ENCODE measurements at regions not wholly inside any gene's neighbourhood (a gene's known extent, or its start where the extent isn't known, plus 50 kb on each side); places are given as distances from the start of the nearest gene placed in this dataset.
A peak's percentile ranks its signal among the peaks of the same experiment; 100 is the strongest.
"Not testable (repeated sequence)": the region's sequence is repeated elsewhere in the genome, so short reads cannot be mapped to it uniquely, and the experiment has no call there.

DNA sequence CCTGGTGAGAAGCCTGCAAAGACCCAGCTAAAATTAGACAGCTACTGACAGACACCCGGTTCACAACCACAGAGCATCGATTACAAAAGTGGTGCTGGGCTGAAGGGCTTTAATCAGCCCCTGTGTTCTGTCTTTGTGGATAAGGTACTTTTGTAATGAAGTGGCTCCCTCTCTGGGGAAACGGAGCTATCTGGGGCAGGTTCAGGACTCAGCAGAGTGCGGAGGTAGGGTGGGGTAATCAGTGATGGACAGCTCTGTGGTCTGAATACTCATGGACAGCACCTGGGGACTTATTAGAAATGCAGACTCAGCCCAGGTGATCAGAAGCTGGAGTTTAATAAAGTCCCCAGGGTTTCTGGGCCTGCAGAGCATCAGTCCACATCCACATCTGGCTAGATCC is 152.0 kb downstream of the MATN1 start:
- TF ChIP-seq HDGF (IDR thresholded peaks at IDR 0.05; ENCODE audit: borderline replicate concordance) (no peak), ELF4 (IDR thresholded peaks at IDR 0.05) (no peak), NFRKB (IDR thresholded peaks at IDR 0.05) (no peak), ZNF384 (IDR thresholded peaks at IDR 0.05) (no peak), ARNT (IDR thresholded peaks at IDR 0.05) (no peak), L3MBTL2 (conservative IDR thresholded peaks at IDR 0.05) (no peak), CTBP1 (IDR thresholded peaks at IDR 0.05; ENCODE audit: borderline replicate concordance) (no peak), TARDBP (IDR thresholded peaks at IDR 0.05) (no peak), FOXA1 (IDR thresholded peaks at IDR 0.05) (no peak), BHLHE40 (IDR thresholded peaks at IDR 0.05; ENCODE audit: borderline replicate concordance) (no peak), SP1 (IDR thresholded peaks at IDR 0.05) (no peak)
- no peak for DNase-seq (ENCODE audit: extremely low spot score)
- ChIA-PET POLR2A (no interaction called here), CTCF (no interaction called here)

DNA sequence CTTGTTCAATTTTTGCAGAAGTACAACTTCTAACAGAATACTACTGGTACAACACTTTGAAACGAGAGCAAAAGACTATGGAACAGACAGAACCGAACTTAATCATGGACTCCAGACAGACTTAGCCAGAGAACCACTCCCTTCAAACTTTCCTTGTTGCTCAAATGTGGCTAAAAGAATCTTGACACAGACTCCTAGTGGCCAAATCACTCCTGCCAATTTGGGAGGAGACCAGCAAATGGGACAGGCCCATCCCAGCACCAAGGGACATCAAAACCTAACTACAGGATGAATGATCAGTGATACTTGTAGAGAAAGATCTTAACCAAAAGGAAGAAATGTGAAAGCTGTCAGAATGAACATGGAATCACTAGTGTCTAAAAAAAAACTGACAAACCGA is 154.0 kb downstream of the MATN1 start:
- ChIA-PET CTCF (no interaction called here), POLR2A (no interaction called here)
- TF ChIP-seq, protein P1, sequence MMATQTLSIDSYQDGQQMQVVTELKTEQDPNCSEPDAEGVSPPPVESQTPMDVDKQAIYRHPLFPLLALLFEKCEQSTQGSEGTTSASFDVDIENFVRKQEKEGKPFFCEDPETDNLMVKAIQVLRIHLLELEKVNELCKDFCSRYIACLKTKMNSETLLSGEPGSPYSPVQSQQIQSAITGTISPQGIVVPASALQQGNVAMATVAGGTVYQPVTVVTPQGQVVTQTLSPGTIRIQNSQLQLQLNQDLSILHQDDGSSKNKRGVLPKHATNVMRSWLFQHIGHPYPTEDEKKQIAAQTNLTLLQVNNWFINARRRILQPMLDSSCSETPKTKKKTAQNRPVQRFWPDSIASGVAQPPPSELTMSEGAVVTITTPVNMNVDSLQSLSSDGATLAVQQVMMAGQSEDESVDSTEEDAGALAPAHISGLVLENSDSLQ (IDR thresholded peaks at IDR 0.05), result no peak
- peak; percentile 25 for DNase-seq (ENCODE audit: extremely low spot score)

DNA sequence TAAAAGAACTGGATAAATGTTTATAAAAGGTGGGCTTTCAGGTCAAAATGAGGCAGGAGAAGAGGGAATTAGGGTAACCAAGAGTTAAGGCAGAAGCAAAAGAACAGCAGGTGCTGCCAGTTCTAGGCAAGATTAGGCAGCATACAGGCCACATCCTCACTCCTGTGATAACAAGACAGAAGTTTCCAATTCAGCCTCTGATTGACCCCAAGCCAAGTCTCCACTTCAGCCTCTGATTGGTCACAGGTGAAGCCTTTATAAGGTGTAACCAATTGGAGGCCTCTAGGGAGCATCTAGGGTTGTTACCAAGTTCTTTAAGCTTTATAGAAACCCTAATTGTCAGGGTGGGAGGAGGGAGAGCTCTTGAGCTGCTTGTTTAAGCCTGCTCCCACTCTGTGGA is 160.8 kb downstream of the MATN1 start:
- ChIA-PET POLR2A (no interaction called here), CTCF (no interaction called here)
- no peak for TF ChIP-seq FOXK2 (IDR thresholded peaks at IDR 0.05)
- no peak for TF ChIP-seq FOXM1 (IDR thresholded peaks at IDR 0.05; ENCODE audit: borderline replicate concordance)
- no peak for TF ChIP-seq HDGF (IDR thresholded peaks at IDR 0.05; ENCODE audit: borderline replicate concordance)
- no peak for TF ChIP-seq L3MBTL2 (conservative IDR thresholded peaks at IDR 0.05)
- no peak for TF ChIP-seq FOXA1 (IDR thresholded peaks at IDR 0.05)
- TF ChIP-seq, protein P1 (IDR thresholded peaks at IDR 0.05), result no peak
- TF ChIP-seq SUZ12 (IDR thresholded peaks at IDR 0.05), result no peak
- TF ChIP-seq TARDBP (IDR thresholded peaks at IDR 0.05), result no peak
- TF ChIP-seq NFRKB (IDR thresholded peaks at IDR 0.05), result no peak
- TF ChIP-seq LEF1 (IDR thresholded peaks at IDR 0.05; ENCODE audit: borderline replicate concordance), result no peak
- no peak for TF ChIP-seq BHLHE40 (IDR thresholded peaks at IDR 0.05; ENCODE audit: borderline replicate concordance)
- no peak for TF ChIP-seq SP1 (IDR thresholded peaks at IDR 0.05)
- no peak for TF ChIP-seq ARNT (IDR thresholded peaks at IDR 0.05)
- TF ChIP-seq CTBP1 (IDR thresholded peaks at IDR 0.05; ENCODE audit: borderline replicate concordance), result no peak
- TF ChIP-seq ZNF384 (IDR thresholded peaks at IDR 0.05), result no peak
- no peak for TF ChIP-seq ELF4 (IDR thresholded peaks at IDR 0.05)
- no peak for DNase-seq (ENCODE audit: extremely low spot score)

DNA sequence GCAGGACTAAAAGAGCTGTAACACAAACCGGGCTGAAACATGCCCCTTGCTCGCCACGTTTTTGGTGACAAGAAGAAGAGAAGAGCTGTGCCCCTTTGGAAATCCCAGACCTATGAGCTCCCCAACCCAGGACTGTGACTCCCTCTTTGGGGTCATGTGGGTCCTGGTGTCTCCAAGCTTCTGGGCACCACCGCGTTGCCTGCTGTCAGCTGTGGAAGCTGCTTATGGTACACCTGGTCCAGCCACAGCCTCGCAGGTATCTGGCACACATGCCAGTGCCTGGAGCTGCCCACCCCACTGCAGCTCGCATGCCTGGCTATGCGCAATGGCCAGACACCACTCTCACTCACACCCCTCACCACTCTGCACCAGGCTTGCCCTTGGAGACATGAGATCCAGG is 171.8 kb downstream of the MATN1 start:
- CTCF ChIA-PET, result no interaction called here
- POLR2A ChIA-PET, result no interaction called here
- no peak for DNase-seq (ENCODE audit: extremely low spot score)
- no peak for TF ChIP-seq FOXA1 (IDR thresholded peaks at IDR 0.05)
- no peak for TF ChIP-seq L3MBTL2 (conservative IDR thresholded peaks at IDR 0.05)
- no peak for TF ChIP-seq CTBP1 (IDR thresholded peaks at IDR 0.05; ENCODE audit: borderline replicate concordance)
- TF ChIP-seq SP1 (IDR thresholded peaks at IDR 0.05), result no peak
- no peak for TF ChIP-seq ZNF384 (IDR thresholded peaks at IDR 0.05)

DNA sequence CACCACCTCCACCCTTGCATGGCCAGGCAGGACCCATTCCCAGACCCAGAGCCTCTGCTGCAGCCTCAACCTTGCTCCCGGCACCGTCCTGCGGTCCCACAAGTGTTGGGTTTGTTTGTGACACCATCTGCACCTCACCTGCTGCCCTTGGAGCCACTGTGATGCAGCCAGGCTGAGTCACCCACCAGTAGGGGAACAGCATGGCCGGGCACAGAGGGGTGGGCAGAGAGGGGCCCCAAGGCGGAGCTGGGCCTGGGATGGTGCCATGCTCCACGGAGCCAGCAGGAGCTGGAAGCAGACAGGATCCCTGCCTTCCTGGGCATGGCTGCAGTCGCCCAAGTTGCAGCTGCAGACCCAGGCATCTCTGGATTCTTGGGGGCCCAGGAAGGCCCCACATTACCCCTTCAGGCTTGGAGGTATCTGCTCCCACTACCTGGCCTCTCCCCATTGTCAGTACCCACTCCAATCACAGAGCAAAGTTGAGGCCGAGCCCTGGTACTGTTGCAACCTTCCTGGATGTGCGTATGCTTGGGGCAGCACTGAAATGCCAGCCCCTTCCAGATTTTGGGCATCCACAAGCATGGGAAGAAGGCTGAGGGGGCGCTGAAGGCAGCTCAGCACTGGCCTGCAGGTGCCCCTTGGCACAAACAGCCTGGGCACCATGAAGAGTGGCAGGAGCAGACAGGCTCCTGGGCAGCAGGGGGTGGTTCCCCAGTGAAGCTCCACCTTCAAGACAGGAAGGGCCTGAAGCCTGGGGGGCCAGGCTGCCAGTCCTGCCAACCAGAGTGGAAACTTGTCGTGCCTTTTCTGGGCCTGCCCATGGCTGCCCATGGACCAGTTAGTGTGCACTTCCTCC is 172.8 kb downstream of the MATN1 start:
- no peak for DNase-seq (ENCODE audit: extremely low spot score)
- no peak for TF ChIP-seq HDGF (IDR thresholded peaks at IDR 0.05; ENCODE audit: borderline replicate concordance)
- TF ChIP-seq, protein P1 (IDR thresholded peaks at IDR 0.05), result no peak
- no peak for TF ChIP-seq FOXA1 (IDR thresholded peaks at IDR 0.05)
- no peak for TF ChIP-seq NFRKB (IDR thresholded peaks at IDR 0.05)
- TF ChIP-seq ARNT (IDR thresholded peaks at IDR 0.05), result no peak
- TF ChIP-seq FOXM1 (IDR thresholded peaks at IDR 0.05; ENCODE audit: borderline replicate concordance), result no peak
- TF ChIP-seq TARDBP (IDR thresholded peaks at IDR 0.05), result no peak
- TF ChIP-seq L3MBTL2 (conservative IDR thresholded peaks at IDR 0.05), result no peak
- no peak for TF ChIP-seq BHLHE40 (IDR thresholded peaks at IDR 0.05; ENCODE audit: borderline replicate concordance)
- no peak for TF ChIP-seq SP1 (IDR thresholded peaks at IDR 0.05)
- no peak for TF ChIP-seq LEF1 (IDR thresholded peaks at IDR 0.05; ENCODE audit: borderline replicate concordance)
- no peak for TF ChIP-seq ELF4 (IDR thresholded peaks at IDR 0.05)
- no peak for TF ChIP-seq FOXK2 (IDR thresholded peaks at IDR 0.05)
- TF ChIP-seq ZNF384 (IDR thresholded peaks at IDR 0.05), result no peak
- no peak for TF ChIP-seq CTBP1 (IDR thresholded peaks at IDR 0.05; ENCODE audit: borderline replicate concordance)
- TF ChIP-seq SUZ12 (IDR thresholded peaks at IDR 0.05), result no peak
- POLR2A ChIA-PET, result no interaction called here
- CTCF ChIA-PET, result no interaction called here

DNA sequence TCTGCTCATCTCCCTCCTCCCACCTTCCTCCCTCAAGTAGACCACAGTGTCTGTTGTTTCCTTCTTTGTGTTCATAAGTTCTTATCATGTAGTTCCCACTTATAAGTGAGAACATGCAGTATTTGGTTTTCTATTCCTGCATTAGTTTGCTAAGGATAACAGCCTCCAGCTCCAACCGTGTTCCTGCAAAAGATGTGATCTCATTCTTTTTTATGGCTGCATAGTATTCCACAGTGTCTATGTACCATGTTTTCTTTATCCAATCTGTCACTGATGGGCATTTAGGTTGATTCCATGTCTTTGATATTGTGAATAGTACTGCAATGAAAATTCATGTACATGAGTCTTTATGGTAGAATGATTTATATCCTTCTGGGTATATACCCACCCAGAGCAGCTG is 173.5 kb downstream of the MATN1 start:
- DNase-seq (ENCODE audit: extremely low spot score); POLR2A ChIA-PET; CTCF ChIA-PET: not testable (repeated sequence)

DNA sequence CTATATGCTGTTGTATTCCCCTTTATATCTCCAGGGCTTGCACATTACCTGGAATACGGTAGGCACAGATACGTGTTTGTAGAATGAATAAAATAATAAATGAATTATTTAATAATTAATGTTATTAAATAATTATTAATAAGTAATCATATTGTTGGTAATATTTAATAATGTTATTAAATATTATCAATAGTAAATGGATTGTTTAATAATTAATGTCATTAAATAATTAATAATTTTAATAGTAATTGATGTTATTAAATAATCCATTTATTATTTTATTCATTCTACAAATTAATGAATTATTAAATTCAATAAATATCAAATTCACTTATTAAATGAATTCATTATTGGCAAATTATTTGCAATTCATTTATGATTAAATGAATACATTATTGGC is 175.1 kb downstream of the MATN1 start:
- CTCF ChIA-PET, result no interaction called here
- POLR2A ChIA-PET, result no interaction called here
- no peak for TF ChIP-seq FOXK2 (IDR thresholded peaks at IDR 0.05)
- DNase-seq (ENCODE audit: extremely low spot score), result no peak

DNA sequence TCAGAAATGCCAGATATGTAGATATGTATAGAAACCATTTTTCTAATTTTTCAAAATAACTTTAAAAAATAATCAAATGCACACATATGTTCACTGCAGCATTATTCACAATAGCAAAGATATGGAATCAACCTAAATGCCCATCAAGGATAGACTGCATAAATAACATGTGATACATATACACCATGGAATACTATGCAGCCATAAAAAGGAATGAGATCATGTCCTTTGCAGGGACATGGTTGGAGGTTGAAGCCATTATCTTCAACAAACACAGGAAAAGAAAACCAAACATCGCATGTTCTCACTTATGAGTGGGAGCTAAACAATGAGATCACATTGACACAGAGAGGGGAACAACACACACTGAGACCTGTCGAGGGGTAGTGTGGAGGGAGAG is 176.1 kb downstream of the MATN1 start:
- POLR2A ChIA-PET; CTCF ChIA-PET; DNase-seq (ENCODE audit: extremely low spot score): not testable (repeated sequence)
